T-helper 1 cell (primary cell): ENCODE measurements at regions not wholly inside any gene's neighbourhood (a gene's known extent, or its start where the extent isn't known, plus 50 kb on each side); places are given as distances from the start of the nearest gene placed in this dataset.

Source experiments
- DNase-seq, 5 donors: peaks; one replicate each; pipeline ENCODE4 v3.0.0-alpha.2; 2012 to 2020

DNA sequence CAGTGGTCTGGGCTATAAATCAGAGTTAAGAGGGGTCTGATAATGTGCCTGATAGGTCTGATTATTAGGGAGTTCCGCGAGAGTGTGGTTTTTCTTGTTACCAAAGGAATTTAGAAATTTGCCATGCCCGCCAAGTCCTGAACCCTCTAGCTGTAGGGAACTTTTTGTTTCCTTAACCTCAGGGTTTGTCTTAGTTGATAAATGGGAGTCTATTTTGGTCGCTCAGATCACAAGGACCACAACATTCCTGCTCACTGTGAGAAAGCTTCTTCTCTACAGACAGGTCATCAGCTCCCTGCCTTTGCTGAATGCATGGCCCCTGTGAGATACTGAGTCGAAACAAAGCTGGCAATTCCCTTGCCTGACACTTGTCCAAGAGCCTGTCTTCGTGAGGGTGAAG lies 497.8 kb downstream of the HS3ST4 start:
- DNase-seq: no peak

- DNase-seq: no peak
Observed at GRCh38 chr16:26194526-26194925, 502.8 kb downstream of the HS3ST4 start.

DNA sequence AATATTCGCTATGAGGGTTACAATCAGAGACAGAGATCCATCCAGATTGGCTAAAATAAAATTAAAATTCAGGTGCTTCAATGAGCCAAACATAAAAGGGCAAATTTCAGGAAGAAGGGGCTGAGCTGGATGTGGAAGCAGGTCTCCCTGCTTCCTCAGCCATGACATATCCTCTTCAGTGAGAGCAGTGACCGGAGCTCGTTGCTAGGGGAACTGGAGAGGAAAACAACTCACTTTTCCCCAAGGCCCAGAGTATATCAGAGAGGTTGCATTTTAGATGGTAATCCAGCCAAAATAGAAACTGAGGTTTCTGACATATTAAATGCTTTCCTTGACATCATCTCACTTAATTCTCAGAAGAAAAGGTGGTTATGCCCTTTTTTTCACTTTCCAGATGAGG lies 503.5 kb downstream of the HS3ST4 start:
- no peak for DNase-seq

DNA sequence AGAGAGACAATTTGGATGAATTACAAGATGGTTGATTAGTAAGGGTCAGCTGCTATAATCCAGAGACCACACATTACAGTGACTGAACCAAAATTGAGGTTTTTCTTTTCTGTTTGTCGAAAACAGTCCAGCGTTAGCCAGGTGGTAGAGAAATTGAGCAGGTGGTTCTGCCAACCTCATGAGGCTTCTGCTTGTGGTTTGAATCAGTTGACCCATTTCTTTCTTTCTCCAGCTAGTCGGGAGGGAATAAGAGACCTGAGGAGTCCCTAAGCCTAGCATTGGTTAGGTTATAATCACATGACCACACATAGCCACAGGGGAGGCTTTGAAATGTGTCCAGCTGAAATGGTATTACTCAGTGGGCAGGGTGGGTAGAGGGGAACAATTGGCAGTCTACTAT lies 504.6 kb downstream of the HS3ST4 start:
- no peak for DNase-seq

GRCh38 chr16:26196802-26197201 lies 505.0 kb downstream of the HS3ST4 start:
- DNase-seq: no peak

- DNase-seq: no peak
Observed at GRCh38 chr16:26197707-26198106, 505.9 kb downstream of the HS3ST4 start.

DNA sequence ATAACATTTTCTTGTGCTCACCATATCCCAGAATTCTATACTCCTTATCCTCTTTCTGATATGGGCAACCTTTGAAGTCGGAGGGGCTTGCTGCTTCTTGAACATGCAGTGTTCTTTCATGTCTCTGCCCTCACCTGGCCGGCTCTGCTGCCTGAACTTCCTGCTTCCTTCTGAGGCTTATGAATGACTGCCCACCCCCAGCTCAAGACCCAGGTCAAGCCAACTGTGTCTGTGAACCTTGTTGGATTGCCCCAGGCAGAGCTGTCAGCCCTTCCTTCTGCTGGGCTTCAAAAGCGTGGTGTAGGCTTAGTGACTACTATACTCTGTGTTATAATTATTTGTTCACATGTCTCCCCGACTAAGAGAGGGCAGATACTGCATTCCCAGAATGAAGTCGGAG lies 506.5 kb downstream of the HS3ST4 start:
- DNase-seq: no peak

GRCh38 chr16:26204138-26204537 lies 512.4 kb downstream of the HS3ST4 start:
- DNase-seq: no peak

- no peak for DNase-seq
Observed at GRCh38 chr16:26211542-26211941, 519.8 kb downstream of the HS3ST4 start.

DNA sequence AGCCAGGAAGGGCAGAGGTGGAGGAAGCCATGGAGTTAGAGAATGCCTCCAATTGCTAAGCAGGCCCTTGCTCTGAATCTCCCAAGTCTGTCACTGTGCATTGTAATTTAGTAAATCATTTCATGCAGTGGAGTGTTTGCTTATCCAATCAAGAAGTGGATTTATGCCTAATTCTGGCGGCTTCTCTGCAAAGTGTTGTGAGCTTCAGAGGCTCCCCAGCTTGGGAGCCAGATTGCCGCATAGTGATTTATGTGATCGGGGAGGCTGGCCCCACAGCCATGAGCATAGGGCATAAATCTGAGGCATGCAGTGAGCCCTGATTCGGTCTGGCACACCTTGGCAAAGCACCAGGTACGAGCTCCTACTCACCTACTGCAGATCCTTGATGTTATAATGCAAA lies 520.8 kb downstream of the HS3ST4 start:
- DNase-seq: no peak

DNA sequence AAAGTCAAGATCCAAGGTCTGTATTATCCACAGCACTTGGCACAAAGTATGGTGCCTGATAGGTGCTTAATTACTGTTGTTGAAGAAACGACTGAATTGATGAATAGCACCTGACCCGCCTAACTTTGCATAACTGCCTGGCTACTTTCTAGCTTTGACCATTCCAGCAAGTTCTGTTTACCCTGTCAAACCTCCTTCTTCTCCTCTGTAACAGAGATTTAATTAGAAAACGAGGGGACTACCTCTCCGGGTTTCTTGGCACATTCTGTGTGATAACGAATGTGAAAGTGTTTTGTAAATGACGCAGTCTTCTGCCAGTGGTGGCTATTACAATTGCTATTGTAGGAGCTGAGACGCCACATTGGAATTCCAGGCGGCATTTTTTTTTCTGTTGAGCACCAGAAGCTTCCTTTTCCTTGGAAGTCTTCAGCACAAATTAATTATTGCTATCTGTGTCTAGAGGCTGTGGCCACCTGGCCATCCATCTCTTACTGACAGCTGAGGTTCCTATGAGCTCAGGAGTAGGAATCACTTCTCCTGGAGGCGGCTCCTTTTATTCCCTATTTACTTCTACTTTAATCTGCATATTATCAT lies 522.9 kb downstream of the HS3ST4 start:
- no peak for DNase-seq

- DNase-seq: no peak
Observed at GRCh38 chr16:26220894-26221293, 529.1 kb downstream of the HS3ST4 start.

DNA sequence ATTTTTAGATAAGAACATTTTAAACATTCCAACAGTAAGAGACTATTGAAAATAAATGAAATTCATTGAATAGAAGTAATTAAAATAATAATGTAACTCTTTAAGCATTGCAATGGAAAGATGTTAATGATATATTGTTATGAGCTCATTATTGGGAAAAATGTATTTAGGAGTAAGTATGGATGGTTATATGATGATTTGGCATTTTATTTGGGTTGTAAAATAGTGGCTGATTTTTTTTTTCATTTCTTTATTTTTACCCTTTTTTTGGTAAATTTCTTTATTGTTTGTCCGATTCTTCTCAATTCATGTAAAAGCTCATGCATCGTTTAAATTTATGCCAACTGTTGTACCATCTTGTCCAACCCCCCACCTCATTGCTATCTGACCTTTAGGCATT lies 539.9 kb downstream of the HS3ST4 start:
- DNase-seq: no peak

DNA sequence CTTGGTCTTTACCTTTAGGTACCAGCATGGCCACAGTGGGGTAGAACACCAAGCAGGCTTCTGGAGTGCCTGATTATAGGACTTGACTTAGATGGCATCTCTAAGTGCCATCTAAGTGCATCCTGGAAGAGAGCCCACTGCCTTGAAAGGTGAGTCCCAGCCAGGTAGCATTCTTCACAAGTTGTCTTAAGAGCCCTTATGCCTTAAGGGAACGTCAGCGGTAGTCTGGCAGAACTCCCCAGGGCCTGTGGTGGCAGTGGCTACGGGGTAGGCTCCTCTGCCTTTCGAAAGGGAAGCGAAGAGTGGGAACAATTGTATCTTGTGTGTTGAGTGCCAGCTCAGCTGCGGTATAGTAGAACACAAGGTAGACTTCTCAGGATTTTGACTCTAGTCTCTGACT lies 549.0 kb downstream of the HS3ST4 start:
- DNase-seq: no peak

DNA sequence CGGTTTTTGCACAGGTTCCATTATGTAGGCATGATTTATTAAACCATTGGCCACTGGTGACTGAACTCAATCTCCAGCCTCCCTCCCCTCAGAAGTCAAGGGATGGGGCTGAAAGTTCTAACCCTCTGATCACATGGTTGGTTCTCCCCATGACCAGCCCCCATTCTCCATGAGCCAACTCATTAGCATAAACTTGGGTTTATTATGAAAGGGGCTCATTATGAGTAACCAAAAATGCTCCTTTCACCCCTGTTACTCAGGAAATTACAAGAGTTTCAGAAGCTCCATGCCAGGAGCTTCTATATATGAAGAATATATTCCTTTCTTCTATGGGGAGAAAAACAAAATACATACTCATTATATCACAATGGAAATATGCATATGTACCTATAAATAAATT lies 555.3 kb downstream of the HS3ST4 start:
- DNase-seq: no peak

DNA sequence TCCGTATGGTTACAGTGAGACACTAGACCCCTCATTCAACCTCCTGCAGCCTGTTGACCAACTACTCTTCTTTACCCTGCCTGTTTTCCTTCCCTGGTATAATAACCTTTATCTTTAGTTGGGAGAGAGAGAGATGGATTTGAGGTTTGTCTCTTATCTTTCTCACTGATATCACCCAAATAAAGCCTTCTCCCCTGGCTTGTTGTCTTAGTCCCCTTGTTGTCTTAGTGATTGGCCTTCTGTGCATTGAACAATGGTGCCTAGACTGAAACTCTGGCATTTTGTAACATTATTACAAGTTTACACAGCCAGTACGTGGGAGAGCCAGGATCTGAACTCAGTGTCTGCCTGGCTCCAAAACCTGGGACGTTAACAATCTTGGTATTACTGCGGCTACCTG lies 560.8 kb downstream of the HS3ST4 start:
- DNase-seq: no peak

- no peak for DNase-seq
Observed at GRCh38 chr16:26261621-26262020, 569.9 kb downstream of the HS3ST4 start.

- DNase-seq: no peak
Observed at GRCh38 chr16:26263406-26263805, 571.6 kb downstream of the HS3ST4 start.

- no peak for DNase-seq
Observed at GRCh38 chr16:26267641-26268040, 575.9 kb downstream of the HS3ST4 start.

DNA sequence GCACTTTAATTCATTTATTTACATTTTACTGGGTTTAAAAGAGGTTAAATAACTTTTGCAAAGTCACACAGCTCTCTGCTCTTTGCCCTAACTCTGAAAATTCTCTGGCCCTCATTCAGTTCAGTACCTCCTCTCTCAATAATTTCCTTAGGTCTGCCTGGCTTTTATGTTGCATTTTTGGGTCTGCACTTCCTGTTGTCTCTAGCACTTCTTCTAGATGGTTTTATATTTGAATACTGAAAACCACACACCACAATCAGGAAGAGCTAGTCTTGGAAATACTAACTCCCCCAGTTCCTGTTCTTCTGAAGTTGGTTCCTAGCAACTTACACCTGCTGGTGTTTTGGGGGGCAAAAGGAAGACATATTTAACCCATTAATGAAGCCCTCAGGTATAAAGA lies 577.9 kb downstream of the HS3ST4 start:
- DNase-seq: no peak

GRCh38 chr16:26273607-26274006 lies 581.8 kb downstream of the HS3ST4 start:
- no peak for DNase-seq

- DNase-seq: no peak
Observed at GRCh38 chr16:26275021-26275590, 583.3 kb downstream of the HS3ST4 start.

DNA sequence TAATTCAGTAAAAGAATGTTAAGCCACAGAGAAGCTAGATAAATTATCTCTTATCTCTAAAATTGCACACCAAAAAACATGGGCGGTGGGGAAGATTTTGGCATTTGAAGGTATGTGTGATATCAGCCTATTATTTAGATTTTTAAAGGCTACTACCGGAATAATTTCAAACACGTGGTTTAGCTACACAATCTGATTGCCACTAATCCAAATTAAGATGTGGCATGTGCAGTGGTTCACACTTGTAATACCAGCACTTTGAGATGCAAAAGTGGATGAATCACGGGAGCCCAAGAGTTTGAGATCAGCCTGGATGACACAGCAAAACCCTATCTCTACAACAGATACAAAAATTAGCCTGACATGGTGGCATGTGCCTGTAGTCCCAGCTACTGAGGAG lies 584.5 kb downstream of the HS3ST4 start:
- DNase-seq: no peak

DNA sequence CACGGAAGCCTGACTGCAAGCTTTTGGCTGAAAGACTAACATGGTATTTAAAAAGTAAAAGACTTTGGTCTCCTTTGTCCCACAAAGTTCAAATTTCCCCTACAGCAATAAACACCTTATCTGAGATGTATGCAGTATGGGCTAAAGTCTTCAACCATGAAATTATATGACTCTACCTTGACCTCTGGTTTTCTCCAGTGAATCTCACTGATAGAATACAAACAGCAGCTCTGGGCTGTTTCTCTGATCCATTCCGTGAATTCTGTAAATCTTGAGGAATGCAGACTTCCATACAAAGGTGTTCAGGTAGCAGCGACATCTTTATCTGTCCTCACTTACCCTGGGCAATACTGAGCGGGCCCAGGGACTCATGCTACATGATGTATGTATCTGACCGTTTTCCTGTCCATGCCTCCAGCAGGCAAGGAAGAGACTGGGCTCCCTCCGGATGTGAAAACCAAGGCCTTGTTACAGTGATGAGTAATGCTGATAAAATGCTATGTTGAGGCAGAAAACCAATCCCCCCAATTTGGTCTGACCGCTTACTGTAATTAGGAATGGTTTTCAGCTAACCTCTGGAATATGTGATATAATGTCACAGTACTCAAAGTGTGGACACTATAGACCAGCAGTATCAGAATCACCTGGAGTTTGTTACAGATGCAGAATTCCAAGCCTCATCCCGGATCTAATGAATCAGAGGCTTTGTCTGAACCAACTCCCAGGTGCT lies 589.8 kb downstream of the HS3ST4 start:
- no peak for DNase-seq
